22Rv1 (cell line): ENCODE measurements at regions not wholly inside any gene's neighbourhood (a gene's known extent, or its start where the extent isn't known, plus 50 kb on each side); places are given as distances from the start of the nearest gene placed in this dataset.

ENCODE experiments used
- H3K27ac ChIP-seq: fragments of 450-650 bp; 2 replicates; pipeline ENCODE4 v1.5.1; 2017
- ZFX ChIP-seq: fragments of 450-650 bp; IDR thresholded peaks from 2 replicates; pipeline ENCODE4 v1.6.1; 2017; ENCODE audit warnings: antibody characterized with exemption, borderline replicate concordance
- TF ChIP-seq, protein P1 (sequence below): fragments of 450-650 bp; IDR thresholded peaks from 2 replicates; pipeline ENCODE4 v1.5.1; 2017; ENCODE audit warnings: mild to moderate bottlenecking

DNA sequence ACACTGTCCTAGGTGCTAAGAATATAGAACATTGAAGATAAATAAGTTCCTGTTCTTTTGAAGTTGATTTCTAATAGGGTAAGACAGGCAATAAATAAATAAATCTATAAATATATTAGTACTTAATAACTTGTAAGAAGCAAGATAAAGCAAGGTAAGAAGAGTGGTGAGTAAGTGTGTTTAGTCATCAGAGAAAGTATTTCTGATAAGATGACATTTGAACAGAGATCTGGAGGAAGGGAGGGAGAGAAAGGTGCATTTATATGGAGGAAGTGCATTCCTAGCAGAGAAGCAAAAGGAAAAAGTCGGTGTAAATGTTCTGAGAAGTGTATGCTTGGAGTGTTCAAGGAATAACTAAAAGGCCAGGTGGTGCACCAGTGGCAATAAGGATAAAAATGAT, 184.4 kb upstream of the GRIP1 start:
- no peak for TF ChIP-seq ZFX
- TF ChIP-seq, protein P1, sequence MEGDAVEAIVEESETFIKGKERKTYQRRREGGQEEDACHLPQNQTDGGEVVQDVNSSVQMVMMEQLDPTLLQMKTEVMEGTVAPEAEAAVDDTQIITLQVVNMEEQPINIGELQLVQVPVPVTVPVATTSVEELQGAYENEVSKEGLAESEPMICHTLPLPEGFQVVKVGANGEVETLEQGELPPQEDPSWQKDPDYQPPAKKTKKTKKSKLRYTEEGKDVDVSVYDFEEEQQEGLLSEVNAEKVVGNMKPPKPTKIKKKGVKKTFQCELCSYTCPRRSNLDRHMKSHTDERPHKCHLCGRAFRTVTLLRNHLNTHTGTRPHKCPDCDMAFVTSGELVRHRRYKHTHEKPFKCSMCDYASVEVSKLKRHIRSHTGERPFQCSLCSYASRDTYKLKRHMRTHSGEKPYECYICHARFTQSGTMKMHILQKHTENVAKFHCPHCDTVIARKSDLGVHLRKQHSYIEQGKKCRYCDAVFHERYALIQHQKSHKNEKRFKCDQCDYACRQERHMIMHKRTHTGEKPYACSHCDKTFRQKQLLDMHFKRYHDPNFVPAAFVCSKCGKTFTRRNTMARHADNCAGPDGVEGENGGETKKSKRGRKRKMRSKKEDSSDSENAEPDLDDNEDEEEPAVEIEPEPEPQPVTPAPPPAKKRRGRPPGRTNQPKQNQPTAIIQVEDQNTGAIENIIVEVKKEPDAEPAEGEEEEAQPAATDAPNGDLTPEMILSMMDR: no peak
- no peak overlapping the region for H3K27ac ChIP-seq

DNA sequence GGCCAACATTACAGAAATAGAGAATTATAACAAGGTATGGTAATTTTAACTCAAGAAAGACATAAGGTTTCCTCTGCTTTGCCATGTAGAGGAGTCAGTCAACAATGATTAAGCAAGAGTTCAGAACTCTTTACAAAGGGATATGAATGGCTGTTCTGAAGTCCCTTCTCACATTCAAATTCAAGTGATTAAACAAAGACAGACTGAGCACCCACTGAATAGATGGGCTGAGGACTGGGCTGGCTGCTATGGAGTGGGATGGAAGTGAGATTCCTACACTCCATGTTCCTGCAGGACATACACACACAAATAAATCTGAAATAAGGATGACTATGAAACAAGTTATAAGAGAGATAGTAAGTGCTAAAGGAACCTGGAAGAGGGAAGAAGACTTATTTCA, 199.0 kb upstream of the GRIP1 start:
- H3K27ac ChIP-seq: no peak overlapping the region
- no peak for TF ChIP-seq ZFX
- TF ChIP-seq, protein P1: no peak

DNA sequence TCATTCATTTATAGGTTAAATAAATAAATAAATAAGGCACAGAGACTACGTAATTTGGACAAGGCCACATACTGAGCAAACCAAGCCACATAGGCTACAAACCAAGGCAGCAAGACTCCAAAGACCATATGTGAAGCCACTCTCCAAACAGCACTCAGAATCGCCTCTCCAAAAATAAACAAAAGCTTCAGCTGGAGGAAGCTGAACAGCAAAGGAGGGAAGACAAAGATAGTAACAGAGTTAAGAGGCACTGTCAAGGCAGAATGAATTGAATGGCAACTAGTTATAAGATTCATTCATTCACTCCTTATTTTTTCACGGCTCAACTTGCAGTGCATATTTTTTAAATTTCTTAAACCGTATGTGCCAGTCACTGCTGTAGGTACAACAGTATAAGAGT, 200.5 kb upstream of the GRIP1 start:
- no peak for TF ChIP-seq ZFX
- TF ChIP-seq, protein P1: no peak
- no peak overlapping the region for H3K27ac ChIP-seq

DNA sequence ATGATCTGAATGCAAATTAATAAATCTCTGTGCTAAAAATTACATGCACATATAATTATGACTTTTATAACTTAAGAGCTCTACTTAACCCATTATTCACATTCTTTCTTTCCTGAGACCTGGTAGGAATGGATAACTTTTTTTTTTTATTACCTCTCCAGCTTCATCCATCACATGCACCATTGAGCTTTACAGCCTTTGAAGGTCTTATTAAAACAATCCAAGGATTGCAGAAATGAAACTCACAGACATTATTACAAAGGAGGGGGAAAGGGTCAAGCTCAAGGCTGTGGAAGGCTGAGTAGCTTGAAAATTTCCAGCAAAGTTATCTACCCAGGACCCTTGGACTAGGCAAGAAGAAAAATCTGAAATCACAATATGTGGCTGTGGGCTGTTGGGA, 202.5 kb upstream of the GRIP1 start:
- TF ChIP-seq ZFX: no peak
- TF ChIP-seq, protein P1: no peak
- no peak overlapping the region for H3K27ac ChIP-seq

DNA sequence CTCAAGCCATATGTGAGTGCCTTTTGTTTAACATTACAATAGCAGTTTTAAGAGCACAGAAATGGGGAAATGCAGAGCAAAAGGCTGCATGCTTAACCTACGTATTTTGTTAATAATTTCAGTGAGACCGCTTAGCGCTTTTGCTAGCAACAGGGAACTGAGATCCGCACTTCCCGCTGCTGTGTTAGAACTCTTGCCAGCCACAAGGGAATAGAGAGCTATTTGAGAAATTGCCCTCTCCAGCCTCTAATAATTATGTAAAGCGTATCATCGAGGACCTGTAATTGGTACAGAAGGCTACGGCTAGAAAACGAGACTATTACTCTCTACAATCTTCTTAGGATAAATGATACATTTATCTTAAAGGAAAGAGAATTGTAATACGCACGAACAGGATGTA, 205.2 kb upstream of the GRIP1 start:
- TF ChIP-seq, protein P1: no peak
- no peak overlapping the region for H3K27ac ChIP-seq

DNA sequence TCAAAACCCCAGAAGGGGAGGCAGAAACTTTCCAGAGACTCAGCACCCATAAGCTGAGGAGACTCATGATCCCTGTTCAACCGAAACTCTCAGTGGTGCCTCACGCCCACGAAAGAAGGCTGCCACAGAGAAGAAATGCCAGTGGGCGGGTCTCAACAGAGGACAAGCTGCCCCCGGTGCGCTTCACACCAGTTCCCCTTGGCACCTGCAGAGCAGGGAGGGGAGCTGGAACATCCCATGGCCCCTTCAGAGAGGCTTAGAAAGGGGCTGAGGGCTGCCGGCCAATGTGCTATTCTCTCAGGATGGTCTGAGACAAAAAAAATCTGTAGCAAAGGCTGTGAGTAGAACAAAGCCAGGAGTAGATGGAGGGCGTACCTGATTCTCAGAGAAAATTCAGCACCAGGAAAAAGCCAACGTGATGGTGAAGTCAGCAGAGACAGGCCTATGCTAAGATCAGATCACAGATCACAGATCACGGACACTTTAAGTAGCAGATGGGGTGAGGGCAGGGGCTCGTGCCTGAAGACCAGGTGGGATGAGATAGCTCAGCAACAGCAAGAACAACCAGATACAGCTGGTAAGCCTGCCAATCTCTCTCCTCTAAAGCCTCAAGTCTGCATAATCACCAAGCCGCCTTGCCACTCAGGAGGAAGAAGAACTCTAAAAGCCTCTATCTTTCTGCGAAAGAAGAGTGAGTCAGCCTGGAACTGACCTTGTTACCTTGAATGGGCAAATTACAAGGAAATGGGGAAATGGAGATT, 206.4 kb upstream of the GRIP1 start:
- no peak overlapping the region for H3K27ac ChIP-seq
- no peak for TF ChIP-seq ZFX
- TF ChIP-seq, protein P1: no peak

DNA sequence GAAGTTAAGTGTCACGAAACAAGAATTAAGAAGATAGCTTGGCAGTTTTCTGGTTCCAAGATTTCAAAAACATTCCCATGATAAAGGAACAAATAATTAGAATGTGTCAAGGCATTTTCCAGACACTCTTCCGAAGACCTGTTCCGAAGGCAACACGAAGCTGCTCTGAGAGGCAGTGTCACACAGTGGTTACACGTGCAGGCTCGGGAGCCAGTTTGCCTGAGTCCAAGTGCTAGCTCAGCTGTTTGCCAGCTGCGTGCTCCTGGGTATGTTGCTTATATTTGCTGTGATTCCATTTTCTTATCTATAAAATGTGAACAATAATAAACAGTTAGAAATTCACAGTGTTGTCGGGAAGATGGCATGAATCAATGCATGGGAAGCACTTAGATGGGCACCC, 217.9 kb upstream of the GRIP1 start:
- no peak for TF ChIP-seq ZFX
- TF ChIP-seq, protein P1: no peak
- no peak overlapping the region for H3K27ac ChIP-seq
